Retinal pigment epithelial cell (primary cell): ENCODE measurements at regions not wholly inside any gene's neighbourhood (a gene's known extent, or its start where the extent isn't known, plus 50 kb on each side); places are given as distances from the start of the nearest gene placed in this dataset.

Source experiments
- DNase-seq: peaks from one replicate; pipeline ENCODE4 v3.0.0-alpha.2; 2010; ENCODE audit warnings: low read depth
- H3K4me3 ChIP-seq: 2 replicates; pipeline ENCODE4 v1.5.1; 2011; ENCODE audit warnings: mild to moderate bottlenecking, low read length, control low read depth, moderate library complexity
- CTCF ChIP-seq: conservative IDR thresholded peaks from 2 replicates; pipeline ENCODE4 v1.5.1; 2011; ENCODE audit warnings: low read depth, low read length, control low read depth, inconsistent platforms

GRCh38 chr13:60654415-60654814, 257.4 kb downstream of the TDRD3 start:
- no peak for DNase-seq
- H3K4me3 ChIP-seq: no peak overlapping the region
- TF ChIP-seq CTCF: peak; percentile 77

GRCh38 chr13:60647547-60647946, 250.5 kb downstream of the TDRD3 start:
- no peak for TF ChIP-seq CTCF

GRCh38 chr13:60646620-60647019, 249.6 kb downstream of the TDRD3 start:
- no peak overlapping the region for H3K4me3 ChIP-seq
- no peak for TF ChIP-seq CTCF
- DNase-seq: no peak

More at GRCh38 chr13:60647547-60647946, 250.5 kb downstream of the TDRD3 start:
- H3K4me3 ChIP-seq: no peak overlapping the region
- DNase-seq: no peak

- no peak for DNase-seq
- no peak overlapping the region for H3K4me3 ChIP-seq
- TF ChIP-seq CTCF: no peak
These were observed 248.7 kb downstream of the TDRD3 start for GRCh38 chr13:60645676-60646075.

- no peak for TF ChIP-seq CTCF
- no peak overlapping the region for H3K4me3 ChIP-seq
- no peak for DNase-seq
These were observed 245.5 kb downstream of the TDRD3 start for GRCh38 chr13:60642552-60642951.

GRCh38 chr13:60629158-60629557, 232.1 kb downstream of the TDRD3 start:
- H3K4me3 ChIP-seq: no peak overlapping the region
- no peak for DNase-seq

More at GRCh38 chr13:60629158-60629557, 232.1 kb downstream of the TDRD3 start:
- TF ChIP-seq CTCF: no peak
